Mucosa of rectum (tissue), 2 donors: ENCODE measurements at regions not wholly inside any gene's neighbourhood (a gene's known extent, or its start where the extent isn't known, plus 50 kb on each side); places are given as distances from the start of the nearest gene placed in this dataset.
"Not testable (repeated sequence)": the region's sequence is repeated elsewhere in the genome, so short reads cannot be mapped to it uniquely, and the experiment has no call there.

Experiments
- H3K27ac ChIP-seq, 2 donors: one replicate each; pipeline ENCODE4 v1.7.0; 2013; ENCODE audit warnings: inconsistent platforms in 2 of 2, low read depth in 2 of 2, low read length in 2 of 2
- H3K27me3 ChIP-seq, 2 donors: one replicate each; pipeline ENCODE4 v1.7.0; 2013; ENCODE audit warnings: low read length in 2 of 2; ENCODE audit not compliant: control insufficient read depth in 2 of 2, insufficient read depth in 2 of 2
- H3K36me3 ChIP-seq, 2 donors: one replicate each; pipeline ENCODE4 v1.7.0; 2013; ENCODE audit warnings: low read length in 2 of 2; ENCODE audit not compliant: control insufficient read depth in 2 of 2, insufficient read depth in 2 of 2
- H3K4me1 ChIP-seq, 2 donors: one replicate each; pipeline ENCODE4 v1.7.0; 2013; ENCODE audit warnings: low read length in 2 of 2, mild to moderate bottlenecking in 1 of 2; ENCODE audit not compliant: control insufficient read depth in 2 of 2, insufficient read depth in 2 of 2
- H3K4me3 ChIP-seq, 2 donors: one replicate each; pipeline ENCODE4 v1.7.0; 2013; ENCODE audit warnings: low read length in 2 of 2
- H3K9ac ChIP-seq, 2 donors: one replicate each; pipeline ENCODE4 v1.7.0; 2013; ENCODE audit warnings: low read length in 2 of 2, low read depth in 1 of 2, mild to moderate bottlenecking in 1 of 2
- H3K9me3 ChIP-seq, 2 donors: one replicate each; pipeline ENCODE4 v1.7.0; 2013; ENCODE audit warnings: low read length in 2 of 2; ENCODE audit not compliant: control insufficient read depth in 2 of 2
- donor health status: healthy.
- donor health status: Normal muscosa, but diverticular disease.

DNA sequence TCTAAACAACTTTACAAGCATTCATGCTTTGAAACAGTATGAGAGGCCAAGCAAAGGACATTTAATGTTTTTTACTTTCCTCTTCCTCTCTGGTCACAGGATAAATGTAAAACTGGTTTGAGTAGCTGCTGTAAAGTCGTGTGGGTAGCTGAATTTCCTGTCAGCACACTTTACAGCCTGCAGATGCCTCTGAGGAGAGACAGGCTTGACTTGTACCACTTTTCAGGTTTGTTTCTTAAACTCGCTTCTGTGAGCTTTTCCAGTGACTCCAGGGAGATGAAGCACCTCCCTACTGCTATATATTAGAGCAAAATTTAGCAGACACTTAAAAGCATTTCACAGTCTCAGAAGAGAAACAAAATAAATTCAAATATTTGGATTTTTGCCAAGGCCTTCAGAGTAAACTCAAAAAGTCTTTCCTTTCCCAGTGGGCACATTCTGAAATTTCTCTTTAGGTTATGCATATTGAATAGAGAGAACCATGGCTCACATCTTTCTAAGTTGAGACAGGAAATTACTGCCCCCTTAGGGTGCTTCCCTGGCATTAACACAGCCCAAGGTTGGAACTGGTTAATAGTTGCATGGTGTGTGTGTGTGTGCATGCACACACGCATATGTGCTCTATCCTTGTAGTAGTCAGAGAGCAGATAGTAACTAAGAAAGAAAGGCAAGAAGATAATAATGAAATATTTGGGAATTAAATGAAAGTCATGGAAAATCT is 557.3 kb upstream of the MIS18BP1 start:
- H3K9ac ChIP-seq, result no peak overlapping the region

DNA sequence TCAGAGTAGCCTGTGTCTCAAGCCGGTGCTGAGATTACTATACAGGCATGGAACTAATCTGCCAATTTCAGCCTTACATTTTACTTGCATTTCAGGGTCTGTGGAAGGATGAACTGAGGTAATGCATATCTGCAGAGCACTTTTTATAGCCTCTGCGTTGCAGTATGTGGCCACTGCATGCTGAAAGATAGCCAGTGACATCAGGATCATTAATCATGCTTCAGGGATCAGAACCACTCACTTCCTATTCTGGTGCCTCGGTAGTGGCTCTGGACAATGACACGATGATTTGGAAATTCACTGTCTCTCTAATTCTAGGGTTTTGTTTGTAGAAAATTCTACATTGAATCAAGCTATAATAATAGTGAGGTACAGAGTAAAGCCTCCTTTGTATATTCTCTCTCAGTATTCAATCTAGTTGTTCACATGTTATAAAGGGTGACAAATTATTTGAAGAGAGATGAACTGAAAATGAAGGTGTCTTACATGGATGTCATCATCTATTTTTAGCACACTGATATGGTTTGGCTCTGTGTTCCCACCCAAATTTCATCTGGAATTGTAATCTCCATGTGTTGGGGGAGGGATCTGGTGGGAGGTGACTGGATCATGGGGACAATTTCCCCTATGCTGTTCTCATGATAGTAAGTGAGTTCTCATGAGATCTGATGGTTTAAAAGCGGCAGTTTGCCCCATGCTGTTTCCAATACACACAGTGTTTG is 554.3 kb upstream of the MIS18BP1 start:
- H3K4me1 ChIP-seq, result peaks cover 0 to 3% of the 10 kb centered on the region in 2 donors

More for the DNA sequence above, 557.3 kb upstream of the MIS18BP1 start:
- Histone ChIP-seq H3K4me3 (no peak overlapping the region), H3K4me1 (peaks cover 0 to 3% of the 10 kb centered on the region in 2 donors), H3K9me3 (no peaks in the 10 kb centered on the region), H3K27me3 (no peaks in the 10 kb centered on the region), H3K27ac (peak overlapping the region in 1 of 2 donors; percentile 36), H3K36me3 (no peaks in the 10 kb centered on the region)

DNA sequence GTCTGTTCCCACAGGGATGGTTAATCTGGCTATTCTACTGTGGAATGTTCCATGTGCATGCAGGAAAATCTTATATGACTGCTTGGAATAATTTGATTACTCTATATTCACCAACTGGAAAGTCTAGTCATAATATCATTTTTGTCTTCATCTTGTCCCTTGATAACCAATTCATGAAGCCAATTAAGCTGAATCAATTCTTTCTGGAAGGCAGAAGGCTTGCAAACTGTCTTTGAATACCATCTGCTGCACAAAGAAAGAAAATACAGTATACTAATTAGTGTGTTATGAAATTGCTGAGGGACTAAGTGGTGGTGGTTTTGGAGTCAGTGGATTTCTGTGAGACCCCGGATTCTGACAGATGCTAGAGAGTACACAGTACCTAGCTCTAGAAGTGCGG is 546.5 kb upstream of the MIS18BP1 start:
- no peaks in the 10 kb centered on the region for H3K36me3 ChIP-seq
- H3K27ac ChIP-seq, result no peak overlapping the region
- peaks cover 0 to 3% of the 10 kb centered on the region in 2 donors for H3K9me3 ChIP-seq

More for the DNA sequence above, 554.3 kb upstream of the MIS18BP1 start:
- Histone ChIP-seq H3K9ac (no peak overlapping the region), H3K27ac (no peak overlapping the region), H3K27me3 (no peaks in the 10 kb centered on the region), H3K4me3 (no peak overlapping the region), H3K36me3 (no peaks in the 10 kb centered on the region), H3K9me3 (no peaks in the 10 kb centered on the region)

DNA sequence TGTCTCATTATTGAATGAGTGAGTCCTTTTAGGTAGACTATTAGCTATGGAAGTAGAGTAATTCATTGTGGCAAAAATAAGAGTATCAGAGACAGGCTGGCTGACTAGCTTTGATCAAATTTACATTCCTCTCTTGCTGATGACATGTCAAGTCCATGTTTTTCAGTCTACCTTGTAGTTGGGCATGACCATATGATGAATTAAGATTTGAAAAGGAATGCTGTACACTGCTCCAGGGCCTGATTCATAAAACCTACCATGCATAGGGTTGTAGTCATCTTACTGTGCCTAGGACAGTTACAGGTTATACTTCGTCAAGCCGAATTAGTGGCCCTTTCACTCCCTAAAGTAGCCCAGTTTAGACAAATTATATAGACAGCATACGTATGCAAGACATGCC is 545.7 kb upstream of the MIS18BP1 start:
- no peak overlapping the region for H3K4me3 ChIP-seq
- no peaks in the 10 kb centered on the region for H3K27me3 ChIP-seq
- no peak overlapping the region for H3K27ac ChIP-seq
- H3K4me1 ChIP-seq, result no peaks in the 10 kb centered on the region
- H3K36me3 ChIP-seq, result no peaks in the 10 kb centered on the region
- no peak overlapping the region for H3K9ac ChIP-seq
- peaks cover 0 to 3% of the 10 kb centered on the region in 2 donors for H3K9me3 ChIP-seq

More for the DNA sequence above, 546.5 kb upstream of the MIS18BP1 start:
- H3K4me1 ChIP-seq, result no peaks in the 10 kb centered on the region
- H3K4me3 ChIP-seq, result no peak overlapping the region
- no peaks in the 10 kb centered on the region for H3K27me3 ChIP-seq
- no peak overlapping the region for H3K9ac ChIP-seq

DNA sequence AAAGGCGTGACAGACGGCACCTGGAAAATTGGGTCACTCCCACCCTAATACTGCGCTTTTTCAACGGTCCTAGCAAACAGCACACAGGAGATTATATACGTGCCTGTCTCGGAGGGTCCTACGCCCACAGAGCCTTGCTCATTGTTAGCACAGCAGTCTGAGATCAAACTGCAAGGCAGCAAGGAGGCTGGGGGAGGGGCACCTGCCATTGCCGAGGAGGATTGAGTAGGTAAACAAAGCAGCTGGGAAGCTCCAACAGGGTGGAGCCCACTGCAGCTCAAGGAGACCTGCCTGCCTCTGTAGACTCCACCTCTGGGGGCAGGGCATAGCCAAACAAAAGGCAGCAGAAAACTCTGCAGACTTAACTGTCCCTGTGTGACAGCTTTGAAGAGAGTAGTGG is 543.0 kb upstream of the MIS18BP1 start:
- not testable (repeated sequence) for H3K4me3 ChIP-seq, H3K9ac ChIP-seq, H3K27me3 ChIP-seq, H3K27ac ChIP-seq, H3K36me3 ChIP-seq, H3K9me3 ChIP-seq, H3K4me1 ChIP-seq

DNA sequence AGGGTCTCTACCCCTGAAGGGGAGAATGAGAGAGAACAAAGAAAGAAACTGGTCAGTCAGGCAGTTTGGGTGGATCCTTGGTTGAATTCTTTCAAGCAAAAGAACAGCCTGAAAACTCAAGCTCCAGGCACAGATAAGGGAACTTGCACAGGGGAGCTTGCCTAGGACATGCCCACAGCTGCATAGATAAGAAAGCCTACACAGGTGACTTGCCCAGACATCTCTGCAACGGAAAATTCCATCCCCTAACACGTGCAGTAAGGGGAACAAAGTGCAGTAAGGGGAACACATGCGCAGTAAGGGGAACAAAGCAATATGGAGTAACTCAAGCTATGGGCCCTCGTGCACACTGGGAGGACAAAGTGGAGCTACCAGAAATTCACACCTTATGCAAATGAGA is 540.1 kb upstream of the MIS18BP1 start:
- Histone ChIP-seq H3K27ac (no peak overlapping the region), H3K4me3 (no peak overlapping the region), H3K9ac (no peak overlapping the region)

DNA sequence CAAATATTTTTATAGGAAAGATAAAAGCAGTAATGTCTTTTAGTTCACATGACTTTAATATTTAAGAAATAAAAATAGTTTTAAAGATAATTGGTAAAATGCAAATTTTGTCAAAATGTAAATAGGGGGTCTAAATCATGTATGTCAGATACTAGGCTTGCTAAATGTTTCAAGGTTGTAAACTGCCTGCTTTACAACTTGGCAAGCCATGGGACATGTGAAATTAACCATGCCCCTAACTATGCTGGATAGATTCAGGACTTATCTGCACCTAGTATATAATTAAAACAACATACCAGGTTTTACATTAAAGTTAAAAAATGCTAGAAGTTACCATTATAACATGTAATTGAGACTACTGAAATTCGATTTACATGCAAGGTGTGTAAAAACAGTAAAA is 537.3 kb upstream of the MIS18BP1 start:
- H3K27ac ChIP-seq, result no peak overlapping the region
- H3K4me1 ChIP-seq, result peaks cover 0 to 3% of the 10 kb centered on the region in 2 donors
- no peak overlapping the region for H3K4me3 ChIP-seq
- H3K27me3 ChIP-seq, result no peaks in the 10 kb centered on the region
- peaks cover 5 to 9% of the 10 kb centered on the region in 2 donors for H3K9me3 ChIP-seq
- no peak overlapping the region for H3K9ac ChIP-seq
- no peaks in the 10 kb centered on the region for H3K36me3 ChIP-seq

More for the DNA sequence above, 540.1 kb upstream of the MIS18BP1 start:
- H3K27me3 ChIP-seq, result no peaks in the 10 kb centered on the region
- no peaks in the 10 kb centered on the region for H3K36me3 ChIP-seq
- H3K9me3 ChIP-seq, result peaks cover 0 to 3% of the 10 kb centered on the region in 2 donors
- H3K4me1 ChIP-seq, result no peaks in the 10 kb centered on the region

DNA sequence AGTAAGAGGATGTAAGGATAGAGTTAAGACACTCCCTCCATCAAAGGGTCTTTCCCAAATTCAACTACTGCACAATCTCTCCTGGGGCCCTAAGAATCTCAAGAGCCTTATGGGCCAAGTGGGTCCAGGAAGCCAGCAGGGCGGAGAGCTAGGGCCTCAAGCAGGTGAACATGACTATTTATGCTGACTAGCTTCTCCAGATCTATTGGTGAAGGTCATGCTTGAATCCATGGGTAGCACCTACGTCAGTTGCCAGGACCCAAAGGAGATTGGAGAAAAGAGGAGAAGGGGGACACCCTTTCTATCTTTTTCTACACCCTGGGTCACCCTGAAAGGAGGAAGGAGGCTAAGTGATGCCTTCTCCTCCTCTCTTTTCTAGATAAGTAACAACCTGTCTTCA is 534.2 kb upstream of the MIS18BP1 start:
- Histone ChIP-seq H3K27ac (no peak overlapping the region), H3K9me3 (peaks cover 5 to 9% of the 10 kb centered on the region in 2 donors), H3K9ac (no peak overlapping the region), H3K36me3 (no peaks in the 10 kb centered on the region), H3K27me3 (no peaks in the 10 kb centered on the region), H3K4me3 (no peak overlapping the region), H3K4me1 (peaks cover 0 to 3% of the 10 kb centered on the region in 2 donors)

DNA sequence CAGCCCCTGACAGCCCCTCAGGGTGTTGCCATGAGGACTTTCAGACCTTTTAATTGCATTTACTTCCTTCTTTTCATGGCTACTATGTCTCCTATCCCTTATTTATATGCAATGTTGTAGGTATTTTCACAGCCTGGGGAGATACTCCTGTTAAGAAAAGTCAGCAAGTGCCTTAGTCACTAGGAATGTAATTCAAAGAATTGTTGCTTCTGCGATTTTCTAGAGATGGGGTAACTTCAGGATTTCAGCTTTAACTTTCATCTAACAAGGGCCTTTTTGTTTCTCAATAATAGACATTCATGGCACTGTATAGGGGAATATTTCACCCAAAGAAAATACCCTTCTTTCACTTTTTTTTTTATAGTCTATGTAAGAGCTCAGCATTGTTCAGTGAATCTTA is 533.3 kb upstream of the MIS18BP1 start:
- H3K9me3 ChIP-seq, result peaks cover 5 to 9% of the 10 kb centered on the region in 2 donors
- H3K4me1 ChIP-seq, result peaks cover 0 to 3% of the 10 kb centered on the region in 2 donors
- H3K9ac ChIP-seq, result no peak overlapping the region
- H3K27me3 ChIP-seq, result no peaks in the 10 kb centered on the region
- H3K27ac ChIP-seq, result peak overlapping the region; percentile 39 to 76
- H3K36me3 ChIP-seq, result no peaks in the 10 kb centered on the region
- no peak overlapping the region for H3K4me3 ChIP-seq

DNA sequence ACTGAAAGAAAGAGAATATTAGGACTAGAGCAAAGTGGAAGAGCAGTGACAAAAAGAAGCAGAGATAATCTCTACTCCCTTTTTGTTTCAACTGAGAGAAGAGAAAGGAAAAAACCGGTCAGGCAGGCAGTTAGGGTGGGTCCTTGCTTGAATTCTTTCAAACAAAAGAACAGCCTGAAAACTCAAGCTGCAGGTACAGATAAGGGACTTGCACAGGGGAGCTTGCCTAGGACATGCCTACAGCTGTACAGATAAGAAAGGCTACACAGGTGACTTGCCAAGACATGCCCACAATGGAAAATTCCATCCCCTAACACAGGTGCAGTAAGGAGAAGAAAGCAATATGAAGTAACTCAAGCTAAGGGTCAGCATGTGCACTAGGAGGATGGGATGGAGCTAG is 532.2 kb upstream of the MIS18BP1 start:
- Histone ChIP-seq H3K27ac (peak overlapping the region; percentile 49 to 76), H3K9me3 (peaks cover 5 to 9% of the 10 kb centered on the region in 2 donors), H3K4me1 (peaks cover 0 to 3% of the 10 kb centered on the region in 2 donors)

More for the DNA sequence above, 532.2 kb upstream of the MIS18BP1 start:
- Histone ChIP-seq H3K4me3 (no peak overlapping the region), H3K36me3 (no peaks in the 10 kb centered on the region), H3K9ac (no peak overlapping the region), H3K27me3 (no peaks in the 10 kb centered on the region)
